Stimulated activated CD4-positive, alpha-beta T cell treated with anti-CD3 and anti-CD28 coated beads, Interleukin-15, amount 100 ng/mL, for 48 hours (primary cell): ENCODE measurements at regions not wholly inside any gene's neighbourhood (a gene's known extent, or its start where the extent isn't known, plus 50 kb on each side); places are given as distances from the start of the nearest gene placed in this dataset.

Experiments used
- DNase-seq, 2 donors: peaks; one replicate each; pipeline ENCODE4 v3.0.0-alpha.2; 2020; ENCODE audit warnings: low read depth in 2 of 2

GRCh38 chr2:128777196-128778035 is 458.7 kb upstream of the HS6ST1 start:
- DNase-seq = no peak

DNA sequence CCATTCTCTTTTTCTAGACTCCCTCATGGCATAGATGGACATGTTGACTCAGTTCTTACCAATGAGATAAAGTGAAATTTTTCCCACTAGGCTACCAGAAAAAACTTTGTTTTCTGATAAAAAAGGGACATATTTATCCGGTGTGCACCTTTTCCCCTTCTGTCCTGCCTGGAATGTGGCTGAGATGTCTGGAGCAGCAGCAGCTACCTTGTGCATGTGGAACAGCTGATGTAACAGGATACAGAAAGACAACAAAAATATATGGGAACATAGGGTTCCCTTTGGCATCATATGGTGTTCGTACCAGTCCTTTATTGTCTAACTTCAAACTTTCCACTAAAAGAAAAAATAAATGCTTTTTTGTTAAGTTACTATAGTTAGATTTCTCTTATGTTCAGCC is 460.2 kb upstream of the HS6ST1 start:
- no peak for DNase-seq

GRCh38 chr2:128779301-128780095 is 460.8 kb upstream of the HS6ST1 start:
- DNase-seq = no peak

GRCh38 chr2:128780434-128781080 is 461.9 kb upstream of the HS6ST1 start:
- no peak for DNase-seq

GRCh38 chr2:128781166-128781565 is 462.5 kb upstream of the HS6ST1 start:
- no peak for DNase-seq

DNA sequence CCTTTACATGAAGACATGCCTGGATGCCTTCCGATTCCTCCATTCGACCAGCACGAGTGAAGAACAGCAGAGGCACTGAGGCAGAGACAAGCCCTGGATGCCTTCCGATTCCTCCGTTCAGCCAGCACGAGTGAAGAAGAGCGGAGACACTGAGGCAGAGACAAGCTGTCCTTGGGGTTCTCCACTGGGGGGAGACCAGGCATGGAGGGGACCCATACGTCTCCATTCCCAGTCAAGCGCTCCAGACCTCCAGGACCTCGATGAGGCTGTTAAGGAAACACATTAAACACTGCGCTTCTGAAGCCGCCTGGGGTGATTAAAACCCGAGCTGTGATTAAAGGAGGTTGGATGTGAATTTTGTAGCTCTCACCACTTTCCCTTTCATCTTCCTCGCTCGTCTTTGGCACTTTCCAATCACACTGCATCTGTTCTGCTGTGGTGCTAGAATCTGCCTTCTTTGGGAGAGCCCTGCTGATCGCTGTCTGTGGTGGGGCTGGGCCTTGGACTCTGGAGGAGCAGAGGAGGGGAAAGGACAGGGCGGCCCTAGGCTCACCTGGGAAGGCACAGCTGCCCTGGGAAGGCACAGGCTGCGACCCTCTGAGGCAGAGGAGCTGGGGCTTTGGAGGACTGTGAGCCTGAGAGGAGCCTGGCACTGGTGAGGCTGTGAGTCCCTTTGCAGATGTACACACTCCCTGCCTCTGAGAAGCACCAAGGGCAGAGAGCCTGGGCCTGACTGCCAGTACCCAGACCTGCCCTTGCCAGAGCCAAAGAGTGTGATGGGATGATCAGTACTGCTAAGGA is 463.1 kb upstream of the HS6ST1 start:
- no peak for DNase-seq

GRCh38 chr2:128782411-128783192 is 463.9 kb upstream of the HS6ST1 start:
- DNase-seq = no peak

DNA sequence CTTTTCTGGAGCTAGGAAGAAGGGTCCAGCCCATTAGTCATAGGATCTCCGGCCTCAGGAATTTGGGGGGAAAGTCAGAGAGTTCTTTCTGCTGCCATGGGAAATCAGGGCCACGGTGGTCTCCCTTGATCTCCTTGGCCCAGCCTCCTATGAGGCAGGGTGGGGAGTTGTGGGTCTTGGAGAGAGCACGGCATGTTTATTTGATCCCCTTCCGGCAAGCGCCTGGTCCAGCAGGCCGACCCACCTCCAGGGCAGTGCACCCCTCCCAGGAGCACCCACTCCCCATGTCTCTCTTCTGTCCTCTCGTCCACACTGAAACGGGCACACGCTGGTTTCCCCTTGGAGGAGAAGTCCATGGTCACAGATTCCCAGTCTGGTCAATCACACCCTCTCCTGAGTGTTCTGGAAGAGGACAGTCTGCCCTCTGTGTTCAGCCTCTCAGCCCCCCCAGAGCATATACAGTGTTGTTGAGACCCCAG is 464.6 kb upstream of the HS6ST1 start:
- no peak for DNase-seq

- no peak for DNase-seq
These were observed 465.2 kb upstream of the HS6ST1 start for GRCh38 chr2:128783896-128784295.

GRCh38 chr2:128784626-128785306 is 466.1 kb upstream of the HS6ST1 start:
- DNase-seq = no peak

GRCh38 chr2:128786316-128786715 is 467.6 kb upstream of the HS6ST1 start:
- no peak for DNase-seq

DNA sequence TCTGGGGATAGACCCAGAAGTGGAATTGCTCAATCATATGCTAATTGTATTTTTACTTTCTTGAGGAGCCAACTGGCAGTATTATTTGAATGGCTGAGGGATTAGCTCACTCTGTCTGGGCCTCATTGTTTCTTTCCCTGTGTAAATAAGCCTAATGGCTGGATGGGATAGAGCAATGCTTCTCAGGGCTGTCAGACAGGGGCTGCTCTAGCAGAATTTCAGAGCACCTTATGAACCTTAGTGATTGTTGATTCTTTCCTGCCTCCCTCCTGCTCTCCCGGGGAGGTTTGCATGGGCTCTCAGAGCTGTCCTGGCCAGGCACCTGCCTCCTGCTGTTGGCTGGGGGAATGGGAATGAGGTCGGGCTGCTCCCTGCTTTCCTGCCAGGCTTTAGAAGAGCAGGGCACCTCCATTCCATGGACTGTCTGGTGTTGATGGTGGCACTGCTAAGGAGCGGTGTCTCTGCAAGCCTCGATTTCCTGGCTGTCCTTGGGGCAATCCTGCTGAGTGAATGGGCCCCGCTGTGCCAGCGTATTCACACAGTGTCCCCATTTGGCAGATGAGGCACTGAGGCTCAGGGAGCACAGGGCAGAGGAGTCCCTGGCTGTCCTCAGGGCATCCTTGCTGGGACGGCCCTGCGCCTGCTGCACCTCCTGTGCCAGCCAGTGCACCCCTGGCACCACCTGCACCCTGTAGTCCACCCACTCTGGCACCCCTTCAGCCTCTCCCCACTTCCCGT is 468.2 kb upstream of the HS6ST1 start:
- no peak for DNase-seq

DNA sequence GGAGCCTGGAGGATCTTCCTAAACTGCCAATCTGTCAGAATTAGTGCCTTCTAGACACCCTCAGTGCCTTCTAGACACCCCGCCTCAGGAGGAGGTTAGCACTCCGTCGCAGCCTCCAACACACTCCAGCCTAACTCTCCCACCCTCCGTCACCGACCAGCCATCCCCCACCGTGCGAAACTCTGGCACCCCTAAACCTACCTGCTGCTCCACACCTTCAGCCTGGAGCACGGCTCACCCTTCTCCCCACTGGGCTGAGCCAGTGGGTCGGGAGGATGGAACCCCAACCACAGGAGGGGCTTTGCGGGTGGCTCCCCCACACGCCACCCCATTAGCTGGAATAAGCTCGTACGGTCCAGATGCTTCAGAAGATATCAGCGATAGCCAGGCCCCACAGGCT is 468.9 kb upstream of the HS6ST1 start:
- DNase-seq = no peak

DNA sequence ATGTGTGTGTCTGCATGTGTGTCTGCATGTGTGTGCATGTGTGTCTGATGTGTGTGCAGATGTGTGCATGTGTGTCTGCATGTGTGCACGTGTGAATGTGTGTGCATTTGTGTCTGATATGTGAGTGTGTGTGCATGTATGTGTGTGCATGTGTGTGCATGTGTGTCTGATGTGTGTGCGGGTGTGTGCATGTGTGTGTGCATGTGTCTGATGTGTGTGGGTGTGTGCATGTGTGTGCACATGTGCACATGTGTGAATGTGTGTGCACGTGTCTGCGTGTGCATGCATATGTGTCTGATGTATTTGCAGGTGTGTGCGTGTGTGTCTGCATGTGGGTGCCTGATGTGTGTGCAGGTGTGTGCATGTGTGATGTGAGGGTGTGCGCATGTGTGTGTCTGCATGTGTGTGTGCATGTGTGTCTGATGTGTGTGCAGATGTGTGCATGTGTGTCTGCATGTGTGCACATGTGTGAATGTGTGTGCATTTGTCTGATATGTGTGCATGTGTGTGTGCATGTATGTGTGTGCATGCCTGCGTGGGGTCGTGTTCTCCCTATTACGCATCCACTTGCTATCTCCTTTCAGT is 470.1 kb upstream of the HS6ST1 start:
- DNase-seq = no peak

DNA sequence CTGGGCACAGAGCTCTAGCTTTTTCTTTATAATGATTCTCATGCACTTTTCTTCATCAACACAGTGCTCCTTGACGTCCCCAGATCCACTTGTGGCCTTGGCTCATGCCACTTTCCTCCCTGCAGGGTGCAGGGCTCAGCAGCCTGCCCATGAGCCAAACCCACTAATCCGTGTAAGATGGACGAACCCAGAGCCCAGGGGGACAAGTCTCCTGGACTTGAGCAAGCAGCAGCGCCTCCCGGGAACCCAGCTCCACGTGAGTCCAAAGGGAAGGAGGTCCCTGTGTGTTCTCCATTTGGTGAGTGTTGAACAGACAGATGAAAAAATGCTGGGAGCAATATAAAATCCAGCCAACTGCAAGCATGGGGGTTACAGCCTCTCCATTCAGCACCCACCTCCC is 470.6 kb upstream of the HS6ST1 start:
- DNase-seq = no peak

DNA sequence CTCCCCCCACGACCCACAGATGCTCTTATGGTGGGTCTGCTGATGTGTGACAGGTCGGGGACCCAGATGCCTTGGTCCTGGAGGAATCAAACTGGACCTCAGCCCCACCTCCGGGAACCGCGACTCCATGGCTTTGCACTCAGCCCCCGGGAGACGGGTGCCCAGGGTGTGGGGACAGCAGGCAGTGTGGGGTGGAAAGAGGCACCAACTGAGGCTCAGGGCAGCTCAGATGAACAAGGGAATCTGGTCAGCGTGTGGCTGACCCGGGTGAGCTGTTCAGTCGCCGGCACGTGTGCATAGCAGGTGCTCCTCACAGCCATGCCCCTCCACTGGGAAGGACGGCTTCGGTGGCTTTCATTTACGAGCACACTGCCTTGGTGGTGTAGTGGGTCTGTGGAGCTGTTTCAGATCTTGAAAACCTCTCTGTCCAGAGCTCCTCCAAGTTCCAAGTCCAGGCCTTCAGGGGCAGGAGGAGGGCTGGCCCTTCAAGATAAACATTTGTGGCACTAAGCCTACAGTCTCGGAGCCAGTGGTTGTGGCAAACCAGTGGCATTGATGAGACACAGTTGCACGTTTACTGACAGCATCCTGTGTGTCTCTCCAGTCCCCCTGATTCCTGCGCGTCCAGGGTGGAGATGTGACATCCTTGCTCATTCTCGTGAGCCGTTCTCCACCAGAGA is 471.2 kb upstream of the HS6ST1 start:
- no peak for DNase-seq

GRCh38 chr2:128790541-128791001 is 471.9 kb upstream of the HS6ST1 start:
- DNase-seq = no peak
